Hippocampal formation (tissue), 2 donors: ENCODE measurements at regions not wholly inside any gene's neighbourhood (a gene's known extent, or its start where the extent isn't known, plus 50 kb on each side); places are given as distances from the start of the nearest gene placed in this dataset.
"Not testable (repeated sequence)": the region's sequence is repeated elsewhere in the genome, so short reads cannot be mapped to it uniquely, and the experiment has no call there.

Experiments used
- DNase-seq, 2 donors: peaks; one replicate each; lab custom pipeline; 2025; lab: John Stamatoyannopoulos, UW

DNA sequence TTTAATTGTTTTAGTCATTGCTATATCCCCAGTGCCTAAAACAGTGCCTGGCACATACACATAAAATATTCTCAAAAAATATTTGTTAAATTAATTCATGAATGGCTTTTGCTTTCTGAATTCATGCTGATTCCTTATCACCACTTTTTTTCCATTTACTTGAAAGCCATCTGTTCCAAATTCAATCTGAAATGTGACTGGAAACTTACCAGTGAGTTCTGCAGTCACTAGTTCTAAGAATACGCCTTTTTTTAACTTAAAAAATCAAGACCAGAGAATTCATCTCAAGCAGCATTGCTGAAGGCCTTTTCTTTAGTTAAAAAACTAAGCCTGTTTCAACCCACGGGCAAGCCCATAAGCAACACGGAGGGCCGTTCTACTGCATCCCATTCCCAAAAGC is 114.0 kb upstream of the ERCC4 start:
- DNase-seq: no peak

DNA sequence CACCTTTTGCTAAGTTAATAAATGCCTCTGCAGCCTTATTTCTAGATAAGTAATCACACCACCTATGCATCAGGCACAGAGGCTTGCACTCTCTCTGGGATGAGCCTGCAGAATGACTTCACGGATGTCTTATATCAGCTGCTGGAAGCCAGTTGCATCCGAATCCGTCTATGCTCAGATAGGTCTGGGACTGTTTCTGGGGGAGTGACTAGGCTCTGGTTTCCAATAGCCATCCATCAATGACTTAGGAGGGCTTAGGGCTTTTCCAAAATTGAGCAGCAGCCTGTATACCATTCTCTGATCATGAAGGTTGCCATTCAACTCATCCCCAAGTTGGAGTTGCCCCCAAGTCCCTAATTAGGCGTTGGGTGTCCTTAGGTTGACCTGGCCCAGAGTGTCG is 113.3 kb upstream of the ERCC4 start:
- no peak for DNase-seq

DNA sequence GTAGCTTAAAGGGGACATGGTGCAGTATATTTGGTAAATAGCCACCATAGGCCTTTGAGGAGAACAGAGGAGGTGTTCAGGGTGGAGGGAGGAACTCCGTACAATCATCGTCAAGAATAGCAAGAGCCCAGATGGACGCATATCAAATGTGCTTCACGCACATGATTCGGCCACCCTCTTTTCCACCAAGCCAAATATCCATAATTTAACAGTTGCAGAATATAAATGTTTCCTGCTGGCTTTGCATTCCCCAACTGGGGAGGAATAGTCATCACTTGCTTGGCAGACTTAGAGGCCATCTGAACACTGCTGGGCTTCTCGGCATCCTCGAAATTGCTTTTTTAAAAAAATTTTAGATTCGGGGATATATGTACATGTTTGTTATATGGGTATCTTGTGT is 111.9 kb upstream of the ERCC4 start:
- DNase-seq: no peak

DNA sequence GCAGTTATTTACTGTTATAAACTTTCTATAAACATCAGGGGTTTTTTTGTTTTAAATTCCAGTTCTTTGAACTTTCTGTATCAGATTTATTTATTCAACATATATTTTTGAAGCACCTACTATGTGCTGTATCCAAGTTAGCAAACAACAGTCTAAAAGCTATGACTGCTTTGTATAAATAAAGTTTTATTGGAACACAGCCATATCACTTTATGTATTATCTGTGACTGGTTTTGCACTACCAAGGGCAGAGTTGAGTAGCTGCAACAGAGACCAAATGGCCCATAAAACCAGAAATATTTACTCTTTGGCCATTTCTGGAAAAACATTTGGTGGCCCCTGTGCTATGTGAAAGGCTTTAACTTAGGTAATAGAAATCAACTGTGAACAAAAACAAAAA is 110.2 kb upstream of the ERCC4 start:
- DNase-seq: no peak

DNA sequence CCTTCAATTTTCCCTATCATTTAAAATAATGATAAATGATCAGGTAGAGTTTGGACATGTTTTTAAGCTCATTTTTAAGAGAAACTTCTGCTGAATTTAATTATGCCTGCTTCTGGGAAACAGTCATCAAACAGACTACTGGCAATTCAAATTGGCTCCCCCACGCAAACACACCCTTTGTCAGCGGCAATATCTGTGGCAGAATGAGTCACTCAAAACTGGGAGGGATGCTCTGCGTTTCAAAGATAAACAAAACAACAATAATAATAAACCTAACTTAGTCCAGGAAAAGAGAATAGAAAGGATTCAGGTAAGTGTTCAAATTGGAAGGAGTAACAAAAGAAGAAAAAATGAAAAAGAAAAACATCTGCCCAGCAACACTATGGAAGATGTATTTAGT is 108.1 kb upstream of the ERCC4 start:
- no peak for DNase-seq

DNA sequence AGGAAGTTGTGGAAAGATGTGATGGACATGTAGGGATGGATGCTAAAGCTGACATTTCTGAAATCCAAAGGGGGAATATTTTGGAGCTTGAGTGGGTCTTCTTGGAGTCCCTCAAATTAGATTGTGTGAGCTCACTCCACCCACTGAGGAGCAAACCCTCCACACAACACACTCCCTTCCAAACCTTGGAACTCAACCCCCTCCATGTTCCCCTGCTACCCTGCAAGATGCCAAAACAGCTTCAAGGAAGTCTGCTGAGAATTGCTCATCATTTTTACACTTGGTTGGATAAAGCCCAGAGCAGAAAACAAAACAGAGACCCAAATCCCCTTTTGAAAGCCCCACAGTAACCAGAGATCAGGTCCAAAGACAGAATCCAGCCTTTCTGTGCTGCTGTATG is 103.3 kb upstream of the ERCC4 start:
- DNase-seq: no peak

DNA sequence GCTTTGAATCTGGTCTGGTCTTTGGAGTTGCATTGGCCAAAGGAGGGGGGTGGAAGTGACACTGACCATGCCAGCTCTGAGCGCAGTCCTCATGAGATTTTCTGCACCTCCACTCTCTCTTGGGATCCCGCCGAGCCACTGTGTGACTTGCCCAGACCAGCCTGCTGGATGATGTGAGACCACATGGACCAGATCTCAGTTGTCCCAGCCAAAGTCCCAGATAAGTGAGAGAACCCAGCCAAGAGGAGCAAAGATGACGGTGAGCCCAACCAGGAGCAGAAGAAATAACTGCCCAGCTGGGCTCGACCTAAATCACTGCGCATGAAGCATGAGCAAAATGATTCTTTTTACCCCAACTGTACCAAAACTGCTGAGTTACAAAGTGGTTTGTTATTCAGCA is 96.5 kb upstream of the ERCC4 start:
- no peak for DNase-seq

DNA sequence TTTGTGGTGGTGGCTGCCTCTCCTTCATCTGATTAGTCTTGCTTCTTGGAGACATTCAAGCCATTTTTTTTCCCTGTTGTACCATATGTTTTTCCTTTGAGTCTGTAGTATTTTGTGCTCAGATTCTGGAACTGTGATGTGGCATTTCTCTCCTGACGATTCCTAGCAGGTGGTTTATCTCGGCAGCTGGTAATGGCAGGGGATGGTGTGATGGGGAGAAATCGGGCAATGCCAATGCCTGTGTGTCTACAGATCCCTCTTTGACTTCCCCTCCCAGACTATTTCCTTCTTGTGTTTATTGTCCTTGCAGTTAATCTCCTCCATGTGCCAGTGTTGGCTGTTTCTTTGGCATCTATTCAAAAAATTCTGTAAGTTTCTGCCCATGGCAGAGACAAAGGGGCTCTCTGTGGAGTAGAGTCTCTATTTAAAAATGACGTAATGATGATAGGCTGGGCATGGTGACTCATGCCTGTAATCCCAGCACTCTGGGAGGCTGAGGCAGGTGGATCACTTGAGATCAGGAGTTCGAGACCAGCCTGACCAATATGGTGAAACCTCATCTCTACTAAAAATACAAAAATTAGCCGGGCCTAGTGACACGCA is 90.2 kb upstream of the ERCC4 start:
- DNase-seq: no peak

DNA sequence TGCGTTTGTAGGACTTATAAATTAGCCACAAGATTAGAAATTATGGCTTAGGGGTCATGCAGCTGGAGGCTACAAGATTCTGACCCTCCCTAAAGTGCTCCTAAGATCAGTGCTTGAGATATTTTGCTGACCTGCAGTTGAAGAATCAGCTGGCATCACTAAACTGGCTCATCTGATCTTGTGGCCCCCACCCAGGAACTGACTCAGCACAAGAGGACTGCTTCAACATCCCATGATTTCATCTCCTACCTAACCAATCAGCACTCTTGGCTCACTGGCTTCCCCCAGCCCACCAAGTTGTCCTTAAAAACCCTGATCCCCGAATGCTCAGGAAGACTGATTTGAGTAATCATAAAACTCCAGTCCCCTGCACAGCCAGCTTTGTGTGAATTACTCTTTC is 86.4 kb upstream of the ERCC4 start:
- no peak for DNase-seq

DNA sequence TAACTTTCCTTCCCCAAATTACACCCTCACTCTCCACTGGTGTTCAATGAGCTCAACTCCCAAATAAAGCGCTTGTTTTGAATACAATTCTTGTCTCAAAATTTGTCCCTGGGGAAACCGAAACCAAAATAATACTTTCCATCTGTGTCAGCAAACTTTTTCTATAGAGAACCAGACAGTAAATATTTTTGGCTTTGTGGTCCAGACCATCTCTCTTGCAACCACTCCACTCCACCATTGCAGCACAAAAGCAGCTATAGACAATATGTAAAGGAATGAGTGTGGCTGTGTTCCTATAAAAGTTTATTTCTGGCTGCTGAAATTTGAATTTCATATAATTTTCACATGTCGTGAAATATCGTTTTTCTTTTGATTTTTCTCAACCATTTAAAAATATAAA is 84.6 kb upstream of the ERCC4 start:
- DNase-seq: no peak

DNA sequence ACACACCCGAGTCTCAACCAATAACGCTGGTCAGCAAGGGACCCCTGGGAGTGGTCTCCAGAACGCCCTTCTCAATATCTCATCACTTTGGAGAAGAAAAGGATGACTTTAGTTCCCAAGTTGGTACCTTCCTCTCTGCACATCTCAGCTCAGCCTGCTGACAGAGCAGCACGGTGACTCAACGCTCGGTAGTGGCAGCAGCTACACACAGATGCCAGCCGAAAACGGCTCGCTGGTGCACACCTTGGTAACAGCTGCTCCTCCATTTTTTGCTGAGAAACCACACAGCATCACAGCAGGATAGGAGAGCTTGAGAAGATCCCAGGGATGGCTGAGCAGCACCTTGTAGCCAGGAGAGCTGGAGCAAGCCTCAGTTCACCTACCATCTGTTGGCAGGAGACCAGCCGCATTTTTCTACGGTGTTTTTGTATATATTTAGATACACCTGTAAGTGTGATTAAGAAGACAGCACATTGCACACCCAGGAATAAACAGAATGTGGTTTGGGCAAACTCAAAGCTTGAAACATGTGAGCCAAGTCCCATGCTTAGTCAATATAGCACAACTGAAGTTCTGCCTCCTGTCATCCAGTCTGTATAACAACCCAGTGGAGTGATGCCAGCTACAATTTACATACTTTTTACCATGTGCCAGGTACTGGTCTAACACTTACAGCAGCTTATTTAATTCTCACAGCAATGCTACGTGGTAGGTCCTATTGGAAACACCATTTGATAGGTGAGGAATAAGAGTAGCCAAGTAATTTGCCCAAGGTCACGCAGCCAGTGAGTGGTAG is 83.8 kb upstream of the ERCC4 start:
- DNase-seq: no peak

DNA sequence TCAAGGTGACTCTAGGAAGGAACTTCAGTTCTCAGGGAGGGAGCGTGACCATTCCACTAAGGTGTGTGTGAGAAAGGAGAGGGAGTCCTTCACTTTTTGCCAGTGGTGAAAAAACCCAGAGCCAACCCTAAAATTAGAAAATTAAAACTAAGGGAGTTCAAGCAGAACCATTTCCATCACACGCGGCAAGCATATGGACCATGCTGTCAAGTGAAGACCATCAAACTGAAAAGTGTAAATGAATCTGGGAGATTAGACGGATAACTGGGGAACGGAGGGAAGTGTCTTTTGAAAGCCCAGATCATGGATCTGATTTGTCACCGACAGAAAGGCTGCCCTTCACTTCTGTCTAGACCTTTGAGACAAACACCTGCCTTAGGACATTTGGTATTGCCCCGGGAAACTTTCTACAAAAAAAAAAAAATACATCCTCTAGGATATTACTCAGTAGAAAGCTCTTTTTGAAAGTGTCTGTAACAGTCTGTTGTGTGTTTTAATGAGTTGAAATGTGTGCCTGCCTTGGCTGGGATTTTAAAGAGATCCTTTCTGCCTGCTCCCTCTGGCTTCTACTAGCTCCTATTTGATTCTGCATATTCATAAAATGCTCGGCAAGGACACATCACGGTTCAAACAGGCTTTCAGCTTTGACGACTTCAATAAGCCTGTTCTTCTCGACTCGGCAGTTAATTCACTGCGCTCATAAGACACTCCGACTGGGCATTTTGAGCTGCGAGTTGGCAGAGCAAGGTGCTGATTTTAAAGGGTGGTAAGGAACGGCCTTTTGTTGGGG is 81.4 kb upstream of the ERCC4 start:
- DNase-seq: no peak

DNA sequence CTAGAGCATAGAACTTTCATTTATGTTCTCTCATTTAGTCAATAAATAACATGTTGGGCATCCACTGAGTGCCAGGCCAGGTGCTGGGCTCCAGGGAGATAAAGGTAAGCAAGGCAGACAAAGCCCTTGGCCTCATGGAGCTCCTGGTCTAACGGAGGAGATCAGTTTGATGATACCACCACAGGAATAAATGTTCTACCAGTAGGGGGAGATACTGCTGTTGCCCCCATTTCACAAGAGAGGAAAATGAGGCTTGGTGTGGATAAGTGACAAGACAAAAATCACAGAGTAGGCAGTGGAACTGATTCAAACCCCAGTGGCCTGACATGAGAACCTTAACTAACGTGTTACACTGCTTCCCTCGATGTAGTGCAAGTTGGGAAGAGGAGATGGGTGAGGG is 80.4 kb upstream of the ERCC4 start:
- no peak for DNase-seq

DNA sequence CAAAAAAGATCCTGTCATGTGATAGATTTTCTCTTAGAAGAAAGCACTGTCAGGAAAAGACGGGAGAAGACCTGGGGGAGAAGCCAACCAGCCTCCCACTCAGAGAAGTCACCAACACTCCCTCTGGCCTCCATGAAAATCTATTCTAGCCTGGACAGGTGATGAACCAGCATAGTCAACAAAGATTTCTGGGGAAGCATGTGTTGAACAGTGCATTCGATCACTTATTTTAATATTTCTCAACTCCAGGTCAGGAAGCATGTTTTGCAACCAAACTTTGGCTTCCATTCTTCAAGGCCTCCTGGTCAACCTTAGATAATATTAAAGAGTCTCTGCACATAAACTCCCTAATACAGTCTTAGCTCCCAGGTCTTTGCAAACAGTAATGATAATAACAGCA is 74.7 kb upstream of the ERCC4 start:
- DNase-seq: no peak

DNA sequence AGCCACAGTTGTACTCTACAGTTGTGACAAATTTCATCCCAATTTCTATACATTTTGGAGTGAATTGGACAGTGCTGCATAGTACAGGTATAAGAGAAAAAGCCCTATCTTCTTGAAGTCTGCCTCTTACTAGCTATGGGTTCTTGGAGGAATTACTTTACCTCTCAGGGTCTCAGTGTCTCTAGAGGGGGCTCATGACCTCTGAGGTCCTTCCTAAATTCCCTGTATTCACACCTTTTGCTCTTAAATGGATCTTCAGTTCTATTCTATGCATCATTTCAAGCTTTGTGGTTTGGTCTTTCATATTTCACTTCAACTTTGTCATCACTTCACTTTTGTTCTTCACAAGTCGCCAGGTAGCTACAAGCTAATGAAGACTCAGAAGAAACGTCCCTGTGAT is 71.2 kb upstream of the ERCC4 start:
- no peak for DNase-seq

DNA sequence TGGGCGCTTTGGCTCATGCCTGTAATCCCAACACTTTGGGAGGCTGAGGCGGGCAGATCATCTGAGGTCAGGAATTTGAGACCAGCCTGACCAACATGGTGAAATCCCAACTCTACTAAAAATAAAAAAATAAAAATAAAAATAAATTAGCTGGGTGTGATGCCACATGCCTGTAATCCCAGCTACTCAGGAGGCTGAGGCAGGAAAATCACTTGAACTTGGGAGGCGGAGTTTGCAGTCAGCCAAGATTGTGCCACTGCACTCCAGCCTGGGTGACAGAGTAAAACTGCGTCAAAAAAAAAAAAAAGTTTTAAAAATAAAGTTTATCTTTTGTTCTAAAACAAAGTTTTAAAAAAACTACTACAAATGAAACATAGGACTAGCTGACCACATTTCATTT is 69.8 kb upstream of the ERCC4 start:
- not testable (repeated sequence) for DNase-seq

DNA sequence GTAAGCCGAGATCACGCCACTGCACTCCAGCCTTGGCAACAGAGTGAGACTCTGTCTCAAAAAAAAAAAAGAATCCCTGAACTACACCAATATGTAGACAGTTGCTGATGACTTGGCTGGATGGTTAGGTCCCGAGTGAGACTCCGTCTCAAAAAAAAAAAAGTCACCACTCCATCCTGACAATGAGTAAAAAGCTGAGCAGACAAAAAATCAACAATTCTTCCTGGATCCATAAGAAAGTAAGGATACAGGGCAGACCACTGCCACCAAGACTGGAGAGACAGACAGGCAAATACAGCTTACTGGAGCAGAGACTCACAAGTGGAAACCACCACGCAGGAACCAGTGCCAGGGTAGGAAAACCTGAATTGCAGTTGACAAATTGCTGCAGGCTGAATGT is 67.1 kb upstream of the ERCC4 start:
- no peak for DNase-seq

DNA sequence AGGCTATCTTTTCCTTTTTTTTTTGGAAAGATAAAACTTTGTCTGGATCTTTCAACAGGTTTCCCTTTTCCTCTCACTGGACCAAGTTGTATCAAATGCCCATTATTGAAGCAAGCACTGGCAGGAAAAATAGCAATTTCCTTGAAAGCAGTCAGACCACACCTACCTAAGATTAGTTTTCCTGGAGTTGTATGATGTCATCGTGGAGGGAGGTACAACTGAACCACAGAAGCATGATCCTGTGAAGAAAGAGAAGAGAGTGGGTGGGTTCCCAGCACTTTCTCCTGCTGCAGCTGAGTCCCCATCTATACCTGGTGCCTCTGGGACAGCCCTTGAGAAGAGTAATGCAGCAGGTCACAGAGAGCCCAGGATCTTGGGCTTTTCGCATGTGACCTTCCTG is 63.6 kb upstream of the ERCC4 start:
- DNase-seq: no peak

DNA sequence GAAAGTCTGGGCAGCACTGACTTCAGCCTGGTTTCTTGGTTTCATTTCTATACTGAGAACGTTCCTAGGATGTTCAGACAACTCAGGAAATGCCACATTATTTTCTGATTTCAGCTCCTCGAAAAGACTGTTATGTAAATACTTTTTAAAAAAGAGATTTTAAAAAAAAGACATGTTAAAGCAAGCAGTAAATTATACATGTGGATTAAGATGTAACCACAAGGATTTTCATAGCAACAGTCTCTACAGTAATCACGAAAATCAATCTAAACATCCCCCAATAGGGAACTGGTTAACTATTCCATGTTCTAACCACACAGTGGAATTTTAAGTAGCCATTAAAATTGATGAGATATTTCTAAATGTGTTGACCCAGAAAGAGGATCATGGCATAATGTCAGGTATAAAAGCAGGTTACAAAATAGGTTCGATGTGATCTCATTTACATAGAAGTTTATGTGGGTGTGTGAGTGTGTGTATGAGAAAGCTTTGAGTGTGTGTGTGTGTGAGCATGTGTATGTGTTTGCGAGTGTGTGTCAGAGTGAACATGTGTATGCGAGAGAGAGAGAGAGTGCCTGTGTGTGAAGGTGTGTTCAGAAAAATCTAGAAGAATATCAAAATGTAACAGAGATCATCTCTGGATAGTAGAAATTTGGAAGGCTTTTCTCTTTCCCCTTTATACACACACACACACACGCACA is 63.0 kb upstream of the ERCC4 start:
- no peak for DNase-seq

DNA sequence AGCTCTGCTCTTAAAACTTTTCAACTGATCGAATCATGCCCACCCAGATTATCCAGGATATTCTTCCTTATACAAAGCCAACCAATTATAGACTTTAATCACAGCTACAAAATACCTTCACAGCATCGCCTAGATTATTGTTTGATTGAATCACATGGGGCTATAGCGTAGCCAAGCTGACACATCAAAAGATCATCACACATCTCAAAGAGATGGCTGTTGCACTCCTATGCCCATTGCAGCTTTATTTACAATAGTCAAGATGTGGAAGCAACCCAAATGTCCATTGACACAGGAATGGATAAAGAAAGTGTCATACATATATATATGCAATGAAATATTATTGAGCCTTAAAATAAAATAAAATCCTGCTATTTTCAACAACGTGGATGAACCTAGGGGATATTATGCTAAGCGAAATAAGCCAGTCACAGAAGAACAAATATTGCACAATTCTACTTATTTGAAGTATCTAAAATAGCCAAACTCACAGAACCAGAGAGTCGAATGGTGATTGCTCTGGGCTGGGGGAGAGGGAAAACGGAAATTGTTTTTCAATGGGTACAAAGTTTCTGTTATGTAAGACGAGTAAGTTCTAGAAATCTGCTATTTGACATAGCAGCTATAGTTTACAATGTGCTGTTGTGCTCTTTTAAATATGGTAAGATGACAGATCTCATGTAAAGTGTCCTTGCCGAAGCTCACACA is 60.9 kb upstream of the ERCC4 start:
- DNase-seq: no peak

DNA sequence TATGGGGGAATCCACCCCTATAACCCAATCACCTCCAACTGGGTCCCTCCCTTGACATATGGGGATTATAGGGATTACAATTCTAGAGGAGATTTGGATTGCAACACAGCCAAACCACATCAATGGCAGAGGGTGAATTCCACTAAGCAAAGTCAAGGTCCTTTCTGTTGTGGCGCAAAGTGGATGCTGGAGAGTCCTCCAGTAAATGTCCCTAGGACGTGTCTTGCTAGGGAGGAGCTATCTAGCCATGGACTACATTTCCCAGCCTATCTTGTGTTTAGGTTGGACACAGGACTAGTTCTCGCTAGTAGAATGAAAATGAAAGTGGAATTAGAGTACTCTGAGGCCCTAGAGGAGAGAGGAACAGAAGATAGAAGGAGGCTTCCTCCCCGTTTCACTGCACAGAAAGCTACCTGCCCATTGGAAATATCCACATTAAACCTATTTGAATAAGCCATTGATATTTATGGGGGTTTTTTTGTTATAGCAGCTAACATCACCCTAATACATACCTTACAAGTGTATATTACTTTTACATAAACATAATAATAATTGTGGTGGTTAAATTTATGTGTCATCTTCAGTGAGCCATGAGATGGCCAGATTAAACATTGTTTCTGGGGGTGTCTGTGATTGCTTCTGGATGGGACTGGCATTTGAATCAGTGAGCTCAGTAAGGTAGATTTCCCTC is 56.7 kb upstream of the ERCC4 start:
- DNase-seq: no peak
